Kidney (tissue), 13 donors: ENCODE measurements at regions not wholly inside any gene's neighbourhood (a gene's known extent, or its start where the extent isn't known, plus 50 kb on each side); places are given as distances from the start of the nearest gene placed in this dataset.
A peak's percentile ranks its signal among the peaks of the same experiment; 100 is the strongest.

Experiments
- DNase-seq, 5 donors: peaks; one replicate each; pipeline ENCODE4 v3.0.0-alpha.2; 2013 to 2020
- FAIRE-seq: peaks from 2 replicates; lab custom pipeline; 2012; peaks lifted over from hg19 to GRCh38; lab: Jason Lieb, UNC
- H3K27ac ChIP-seq, 2 donors: one replicate each; pipeline ENCODE4 v1.7.0; 2013; ENCODE audit warnings: low read depth in 2 of 2, low read length in 2 of 2, inconsistent platforms in 1 of 2
- H3K27me3 ChIP-seq: one replicate; pipeline ENCODE4 v1.7.1; 2013; ENCODE audit warnings: low read length, inconsistent platforms; ENCODE audit not compliant: control insufficient read depth, insufficient read depth
- H3K36me3 ChIP-seq, 3 donors: one replicate each; pipeline versions ENCODE4 v1.7.0 to v1.7.1; 2013; ENCODE audit warnings: low read length in 3 of 3, control low read depth in 1 of 3, inconsistent platforms in 1 of 3; ENCODE audit not compliant: insufficient read depth in 3 of 3, control insufficient read depth in 2 of 3
- H3K4me1 ChIP-seq, 3 donors: one replicate each; pipeline versions ENCODE4 v1.7.0 to v1.7.1; 2013; ENCODE audit warnings: low read length in 3 of 3, inconsistent platforms in 1 of 3, low read depth in 1 of 3; ENCODE audit not compliant: control insufficient read depth in 2 of 3, insufficient read depth in 2 of 3
- H3K4me3 ChIP-seq, 3 donors: one replicate each; pipeline versions ENCODE4 v1.7.0 to v1.8.1; 2013; ENCODE audit warnings: low read length in 3 of 3, control low read depth in 1 of 3, inconsistent platforms in 1 of 3
- H3K9ac ChIP-seq, 3 donors: one replicate each; pipeline versions ENCODE4 v1.7.0 to v1.7.1; 2013; ENCODE audit warnings: low read length in 3 of 3, control low read depth in 1 of 3, inconsistent platforms in 1 of 3
- H3K9me3 ChIP-seq, 3 donors: one replicate each; pipeline versions ENCODE4 v1.7.0 to v1.7.1; 2013; ENCODE audit warnings: low read length in 3 of 3, control low read depth in 1 of 3, inconsistent platforms in 1 of 3; ENCODE audit not compliant: control insufficient read depth in 2 of 3, insufficient read depth in 1 of 3
- CTCF ChIP-seq: IDR thresholded peaks from 3 replicates; pipeline ENCODE4 v1.5.1; 2012; ENCODE audit warnings: mild to moderate bottlenecking, moderate library complexity, borderline replicate concordance; ENCODE audit not compliant: insufficient read depth; ENCODE audit errors: extremely low read depth
- intact Hi-C: fragments of 100-400 bp; cut with DNase I; formaldehyde crosslinking; loops from one replicate; pipeline ENCODE4 v1.11.1; 2022
- donor health status: control.
- donor health status: control.
- donor health status: control.
- donor health status: control.
- donor health status: control.
- donor health status: DM: yes; HTN: yes; CAD: no.
- donor health status: Normal renal cell carcinoma (clear cell type).

- no peak for TF ChIP-seq CTCF
- FAIRE-seq: no peak
- Histone ChIP-seq H3K27ac (no peak overlapping the region), H3K9me3 (no peaks in the 10 kb centered on the region), H3K9ac (no peak overlapping the region), H3K27me3 (no peaks in the 10 kb centered on the region), H3K36me3 (no peaks in the 10 kb centered on the region), H3K4me1 (no peaks in the 10 kb centered on the region), H3K4me3 (no peak overlapping the region)
- intact Hi-C loops: no loop called here
- DNase-seq: no peak
These were observed 656.6 kb upstream of the CHAC2 start for GRCh38 chr2:53111004-53111403.

GRCh38 chr2:53108246-53108645 is 659.4 kb upstream of the CHAC2 start:
- Histone ChIP-seq H3K27ac (no peak overlapping the region), H3K9ac (no peak overlapping the region), H3K36me3 (no peaks in the 10 kb centered on the region), H3K27me3 (no peaks in the 10 kb centered on the region), H3K4me3 (no peak overlapping the region), H3K9me3 (no peaks in the 10 kb centered on the region), H3K4me1 (no peaks in the 10 kb centered on the region)
- intact Hi-C loops: no loop called here
- no peak for TF ChIP-seq CTCF
- DNase-seq (no peak), FAIRE-seq (no peak)

- FAIRE-seq: no peak
These were observed 663.3 kb upstream of the CHAC2 start for GRCh38 chr2:53104263-53104662.

More at GRCh38 chr2:53104263-53104662, 663.3 kb upstream of the CHAC2 start:
- H3K4me3 ChIP-seq: no peak overlapping the region
- H3K9me3 ChIP-seq: no peaks in the 10 kb centered on the region
- no peak for TF ChIP-seq CTCF
- peaks cover 0 to 9% (median 0%) of the 10 kb centered on the region in 3 donors for H3K4me1 ChIP-seq
- no peaks in the 10 kb centered on the region for H3K36me3 ChIP-seq
- DNase-seq: peak in 2 of 5 donors; percentile 64 to 72
- intact Hi-C loops: no loop called here
- H3K27ac ChIP-seq: no peak overlapping the region
- H3K9ac ChIP-seq: no peak overlapping the region
- H3K27me3 ChIP-seq: no peaks in the 10 kb centered on the region
